GM23338 (cell line): ENCODE measurements at regions not wholly inside any gene's neighbourhood (a gene's known extent, or its start where the extent isn't known, plus 50 kb on each side); places are given as distances from the start of the nearest gene placed in this dataset.

Experiments
- ATAC-seq: fragments of 200-7000 bp; cut with Tn5 transposase; 3 replicates; pipeline ENCODE4 v1.9.1; 2020
- DNase-seq: peaks from one replicate; pipeline ENCODE4 v3.0.0-alpha.2; 2015; ENCODE audit warnings: low spot score
- H2AFZ ChIP-seq: fragments of 200-600 bp; sonication (generic); 2 replicates; pipeline ENCODE4 v1.8.0; 2016; ENCODE audit warnings: antibody characterized with exemption, mild to moderate bottlenecking, moderate library complexity
- H3F3A ChIP-seq: fragments of 200-600 bp; sonication (generic); replicated peaks from 2 replicates; pipeline ENCODE4 v1.8.0; 2017; ENCODE audit warnings: antibody characterized with exemption, mixed run types, low read depth
- H3K27ac ChIP-seq: fragments of 200-600 bp; sonication (generic); 2 replicates; pipeline ENCODE4 v1.6.1; 2016; ENCODE audit warnings: low read depth
- H3K27me3 ChIP-seq: fragments of 200-600 bp; sonication (generic); 2 replicates; pipeline ENCODE4 v1.8.0; 2016; ENCODE audit warnings: mild to moderate bottlenecking, mixed run types, moderate library complexity; ENCODE audit not compliant: insufficient read depth
- H3K36me3 ChIP-seq: fragments of 200-600 bp; sonication (generic); 2 replicates; pipeline ENCODE4 v1.8.0; 2016; ENCODE audit warnings: mild to moderate bottlenecking; ENCODE audit not compliant: insufficient read depth
- H3K4me1 ChIP-seq: fragments of 200-600 bp; sonication (generic); 2 replicates; pipeline ENCODE4 v1.8.0; 2016; ENCODE audit warnings: mild to moderate bottlenecking, moderate library complexity; ENCODE audit not compliant: insufficient read depth
- H3K4me2 ChIP-seq: fragments of 200-600 bp; sonication (generic); 2 replicates; pipeline ENCODE4 v1.7.1; 2017; ENCODE audit warnings: mixed run types
- H3K4me3 ChIP-seq: fragments of 200-600 bp; sonication (generic); 2 replicates; pipeline ENCODE4 v1.6.1; 2016; ENCODE audit warnings: mixed run types
- H3K79me2 ChIP-seq: fragments of 200-600 bp; sonication (generic); replicated peaks from 2 replicates; pipeline ENCODE4 v1.8.0; 2017; ENCODE audit warnings: mild to moderate bottlenecking; ENCODE audit not compliant: insufficient read depth
- H3K9me2 ChIP-seq: fragments of 200-600 bp; sonication (generic); 2 replicates; pipeline ENCODE4 v1.8.0; 2017; ENCODE audit not compliant: insufficient read depth
- H4K20me1 ChIP-seq: fragments of 200-600 bp; sonication (generic); replicated peaks from 2 replicates; pipeline ENCODE4 v1.8.0; 2017; ENCODE audit warnings: mild to moderate bottlenecking; ENCODE audit not compliant: insufficient read depth
- H3K27ac Mint-ChIP-seq: 2 replicates; pipeline ENCODE4 v1.8.0; 2020; ENCODE audit warnings: inconsistent platforms, mild to moderate bottlenecking, moderate library complexity, mixed read lengths
- H3K27me3 Mint-ChIP-seq: 3 replicates; pipeline ENCODE4 v1.8.0; 2022; ENCODE audit warnings: low read depth, mild to moderate bottlenecking, moderate library complexity, mixed read lengths, inconsistent platforms; ENCODE audit not compliant: insufficient read depth, poor library complexity
- H3K36me3 Mint-ChIP-seq: 3 replicates; pipeline ENCODE4 v1.8.0; 2021; ENCODE audit warnings: low read depth, mild to moderate bottlenecking, inconsistent platforms, moderate library complexity, mixed read lengths
- H3K4me1 Mint-ChIP-seq: 3 replicates; pipeline ENCODE4 v1.8.0; 2020; ENCODE audit warnings: mild to moderate bottlenecking, inconsistent platforms, mixed read lengths
- H3K4me3 Mint-ChIP-seq: 3 replicates; pipeline ENCODE4 v1.8.0; 2021; ENCODE audit warnings: moderate library complexity, mild to moderate bottlenecking, inconsistent platforms, mixed read lengths
- H3K9me3 Mint-ChIP-seq: 3 replicates; pipeline ENCODE4 v1.8.0; 2020; ENCODE audit warnings: moderate library complexity, mild to moderate bottlenecking, inconsistent platforms, mixed read lengths
- CREB1 ChIP-seq: fragments of 250-450 bp; sonication (Bioruptor Pico); IDR thresholded peaks from 2 replicates; pipeline ENCODE4 v1.5.0; 2020; ENCODE audit warnings: low read depth, mild to moderate bottlenecking, moderate library complexity
- EZH2 ChIP-seq: fragments of 200-600 bp; sonication (generic); IDR thresholded peaks from one replicate; pipeline ENCODE4 v1.8.0; 2017; ENCODE audit warnings: antibody characterized with exemption, mild to moderate bottlenecking, low read depth; ENCODE audit not compliant: unreplicated experiment
- EZH2phosphoT487 ChIP-seq: fragments of 200-600 bp; sonication (generic); IDR thresholded peaks from one replicate; pipeline ENCODE4 v1.8.1; 2018; ENCODE audit warnings: antibody characterized with exemption; ENCODE audit not compliant: unreplicated experiment
- JUNB ChIP-seq: IDR thresholded peaks from one replicate; pipeline ENCODE4 v1.6.1; 2016; ENCODE audit warnings: antibody characterized with exemption; ENCODE audit not compliant: unreplicated experiment
- NANOG ChIP-seq: IDR thresholded peaks from 2 replicates; pipeline ENCODE4 v1.6.1; 2016; ENCODE audit warnings: antibody characterized with exemption, borderline replicate concordance
- POLR2AphosphoS5 ChIP-seq: IDR thresholded peaks from 2 replicates; pipeline ENCODE4 v1.6.1; 2016; ENCODE audit warnings: antibody characterized with exemption, low read depth
- STAT1 ChIP-seq: IDR thresholded peaks from one replicate; pipeline ENCODE4 v1.6.1; 2016; ENCODE audit warnings: antibody characterized with exemption; ENCODE audit not compliant: unreplicated experiment
- ZNF331 ChIP-seq: fragments of 250-450 bp; sonication (Bioruptor Pico); IDR thresholded peaks from 2 replicates; pipeline ENCODE4 v1.5.0; 2020; ENCODE audit warnings: low read depth, mild to moderate bottlenecking, moderate library complexity
- TF ChIP-seq, protein P1 (sequence below): IDR thresholded peaks from one replicate; pipeline ENCODE4 v1.6.1; 2018; ENCODE audit warnings: antibody characterized with exemption; ENCODE audit not compliant: unreplicated experiment
- TF ChIP-seq, protein P2 (sequence below), 2 experiments: fragments of 200-600 bp in 1 of 2; sonication (generic) in 1 of 2; conservative IDR thresholded peaks; 2 replicates each; pipeline versions ENCODE4 v1.5.1 to v1.6.1; 2016 to 2017; ENCODE audit warnings: antibody characterized with exemption in 2 of 2, low read depth in 2 of 2, mild to moderate bottlenecking in 2 of 2, moderate library complexity in 1 of 2

DNA sequence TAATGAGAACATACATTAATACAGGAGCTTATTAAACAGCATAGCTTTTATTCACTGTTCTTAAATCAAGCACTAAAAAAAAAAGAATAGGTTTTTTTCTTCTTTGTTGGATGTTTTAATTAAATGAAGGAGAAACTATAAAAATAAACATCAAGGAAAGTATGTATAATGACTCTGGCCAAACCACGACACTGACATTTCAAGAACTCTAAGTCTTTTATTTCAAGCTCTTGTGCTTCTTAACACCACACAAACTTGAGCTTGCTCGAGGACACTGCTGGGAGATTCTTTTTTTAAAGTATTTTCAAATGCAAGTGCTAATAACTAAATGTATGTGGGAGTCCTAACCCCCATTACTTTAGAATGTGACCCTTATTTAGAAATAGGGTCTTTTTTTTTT, 204.9 kb upstream of the PPARGC1A start (continued):
- TF ChIP-seq, protein P1, sequence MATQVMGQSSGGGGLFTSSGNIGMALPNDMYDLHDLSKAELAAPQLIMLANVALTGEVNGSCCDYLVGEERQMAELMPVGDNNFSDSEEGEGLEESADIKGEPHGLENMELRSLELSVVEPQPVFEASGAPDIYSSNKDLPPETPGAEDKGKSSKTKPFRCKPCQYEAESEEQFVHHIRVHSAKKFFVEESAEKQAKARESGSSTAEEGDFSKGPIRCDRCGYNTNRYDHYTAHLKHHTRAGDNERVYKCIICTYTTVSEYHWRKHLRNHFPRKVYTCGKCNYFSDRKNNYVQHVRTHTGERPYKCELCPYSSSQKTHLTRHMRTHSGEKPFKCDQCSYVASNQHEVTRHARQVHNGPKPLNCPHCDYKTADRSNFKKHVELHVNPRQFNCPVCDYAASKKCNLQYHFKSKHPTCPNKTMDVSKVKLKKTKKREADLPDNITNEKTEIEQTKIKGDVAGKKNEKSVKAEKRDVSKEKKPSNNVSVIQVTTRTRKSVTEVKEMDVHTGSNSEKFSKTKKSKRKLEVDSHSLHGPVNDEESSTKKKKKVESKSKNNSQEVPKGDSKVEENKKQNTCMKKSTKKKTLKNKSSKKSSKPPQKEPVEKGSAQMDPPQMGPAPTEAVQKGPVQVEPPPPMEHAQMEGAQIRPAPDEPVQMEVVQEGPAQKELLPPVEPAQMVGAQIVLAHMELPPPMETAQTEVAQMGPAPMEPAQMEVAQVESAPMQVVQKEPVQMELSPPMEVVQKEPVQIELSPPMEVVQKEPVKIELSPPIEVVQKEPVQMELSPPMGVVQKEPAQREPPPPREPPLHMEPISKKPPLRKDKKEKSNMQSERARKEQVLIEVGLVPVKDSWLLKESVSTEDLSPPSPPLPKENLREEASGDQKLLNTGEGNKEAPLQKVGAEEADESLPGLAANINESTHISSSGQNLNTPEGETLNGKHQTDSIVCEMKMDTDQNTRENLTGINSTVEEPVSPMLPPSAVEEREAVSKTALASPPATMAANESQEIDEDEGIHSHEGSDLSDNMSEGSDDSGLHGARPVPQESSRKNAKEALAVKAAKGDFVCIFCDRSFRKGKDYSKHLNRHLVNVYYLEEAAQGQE = no peak

GRCh38 chr4:24093446-24093845, 203.6 kb upstream of the PPARGC1A start:
- no peaks in the 10 kb centered on the region for H3K27me3 ChIP-seq
- no peaks in the 10 kb centered on the region for H3K9me3 Mint-ChIP-seq
- H3K4me3 Mint-ChIP-seq = no peak overlapping the region
- no peaks in the 10 kb centered on the region for H3K4me1 ChIP-seq
- no peak overlapping the region for H3K27ac Mint-ChIP-seq
- no peaks in the 10 kb centered on the region for H3K79me2 ChIP-seq
- DNase-seq (no peak), ATAC-seq (no peak)
- H3K4me3 ChIP-seq = no peak overlapping the region
- no peak for TF ChIP-seq EZH2
- TF ChIP-seq NANOG = no peak
- TF ChIP-seq, protein P2, sequence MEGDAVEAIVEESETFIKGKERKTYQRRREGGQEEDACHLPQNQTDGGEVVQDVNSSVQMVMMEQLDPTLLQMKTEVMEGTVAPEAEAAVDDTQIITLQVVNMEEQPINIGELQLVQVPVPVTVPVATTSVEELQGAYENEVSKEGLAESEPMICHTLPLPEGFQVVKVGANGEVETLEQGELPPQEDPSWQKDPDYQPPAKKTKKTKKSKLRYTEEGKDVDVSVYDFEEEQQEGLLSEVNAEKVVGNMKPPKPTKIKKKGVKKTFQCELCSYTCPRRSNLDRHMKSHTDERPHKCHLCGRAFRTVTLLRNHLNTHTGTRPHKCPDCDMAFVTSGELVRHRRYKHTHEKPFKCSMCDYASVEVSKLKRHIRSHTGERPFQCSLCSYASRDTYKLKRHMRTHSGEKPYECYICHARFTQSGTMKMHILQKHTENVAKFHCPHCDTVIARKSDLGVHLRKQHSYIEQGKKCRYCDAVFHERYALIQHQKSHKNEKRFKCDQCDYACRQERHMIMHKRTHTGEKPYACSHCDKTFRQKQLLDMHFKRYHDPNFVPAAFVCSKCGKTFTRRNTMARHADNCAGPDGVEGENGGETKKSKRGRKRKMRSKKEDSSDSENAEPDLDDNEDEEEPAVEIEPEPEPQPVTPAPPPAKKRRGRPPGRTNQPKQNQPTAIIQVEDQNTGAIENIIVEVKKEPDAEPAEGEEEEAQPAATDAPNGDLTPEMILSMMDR (conservative IDR thresholded peaks at IDR 0.05; ENCODE audit: low read depth in 2 of 2) = no peak
- TF ChIP-seq JUNB = no peak
- no peak for TF ChIP-seq ZNF331 (CRISPR knock-in tag)
- no peak for TF ChIP-seq CREB1 (CRISPR knock-in tag)
- TF ChIP-seq STAT1 = no peak
- TF ChIP-seq POLR2AphosphoS5 = no peak
- no peak for TF ChIP-seq EZH2phosphoT487
- no peaks in the 10 kb centered on the region for H3K36me3 ChIP-seq
- H3F3A ChIP-seq = no peaks in the 10 kb centered on the region
- no peaks in the 10 kb centered on the region for H3K4me1 Mint-ChIP-seq
- no peaks in the 10 kb centered on the region for H3K27me3 Mint-ChIP-seq
- no peak overlapping the region for H3K27ac ChIP-seq
- peaks cover 4% of the 10 kb centered on the region; the same call in 1 of the 2 replicates for H3K9me2 ChIP-seq
- H2AFZ ChIP-seq = no peak overlapping the region
- no peak overlapping the region for H3K4me2 ChIP-seq
- H3K36me3 Mint-ChIP-seq = no peaks in the 10 kb centered on the region
- no peaks in the 10 kb centered on the region for H4K20me1 ChIP-seq
